Osteoblast (primary cell): ENCODE measurements at regions not wholly inside any gene's neighbourhood (a gene's known extent, or its start where the extent isn't known, plus 50 kb on each side); places are given as distances from the start of the nearest gene placed in this dataset.
"Not testable (repeated sequence)": the region's sequence is repeated elsewhere in the genome, so short reads cannot be mapped to it uniquely, and the experiment has no call there.

Experiments used
- DNase-seq: peaks from one replicate; pipeline ENCODE4 v3.0.0; 2011; ENCODE audit warnings: low spot score, mixed read lengths; ENCODE audit not compliant: insufficient read length; ENCODE audit errors: missing footprints
- H2AFZ ChIP-seq: 2 replicates; pipeline ENCODE4 v1.6.0; 2011; ENCODE audit warnings: mild to moderate bottlenecking, low read length
- H3K27ac ChIP-seq: 2 replicates; pipeline ENCODE4 v1.5.1; 2011; ENCODE audit warnings: mild to moderate bottlenecking, low read depth, low read length, moderate library complexity
- H3K27me3 ChIP-seq: 2 replicates; pipeline ENCODE4 v1.6.0; 2012; ENCODE audit warnings: mild to moderate bottlenecking, control low read depth, inconsistent platforms, low read length, moderate library complexity; ENCODE audit not compliant: insufficient read depth
- H3K36me3 ChIP-seq: 2 replicates; pipeline ENCODE4 v1.5.1; 2011; ENCODE audit warnings: mild to moderate bottlenecking, low read length, control low read depth, moderate library complexity; ENCODE audit not compliant: insufficient read depth
- H3K4me1 ChIP-seq: 2 replicates; pipeline ENCODE4 v1.5.1; 2011; ENCODE audit warnings: mild to moderate bottlenecking, low read length, control low read depth, moderate library complexity; ENCODE audit not compliant: insufficient read depth
- H3K4me2 ChIP-seq: 2 replicates; pipeline ENCODE4 v1.6.0; 2011; ENCODE audit warnings: mild to moderate bottlenecking, low read length; ENCODE audit not compliant: insufficient read depth
- H3K4me3 ChIP-seq: fragments of 200-600 bp; sonication (generic); 3 replicates; pipeline ENCODE4 v1.5.1; 2012; ENCODE audit warnings: mild to moderate bottlenecking, low read length, inconsistent platforms; ENCODE audit not compliant: insufficient read depth
- H3K79me2 ChIP-seq: 2 replicates; pipeline ENCODE4 v1.6.0; 2012; ENCODE audit warnings: mild to moderate bottlenecking, low read length, control low read depth, inconsistent platforms; ENCODE audit not compliant: insufficient read depth
- H3K9me3 ChIP-seq: 2 replicates; pipeline ENCODE4 v1.5.1; 2011; ENCODE audit warnings: low read depth, low read length, control low read depth
- H4K20me1 ChIP-seq: 2 replicates; pipeline ENCODE4 v1.6.0; 2012; ENCODE audit warnings: mild to moderate bottlenecking, low read length, control low read depth; ENCODE audit not compliant: insufficient read depth
- TF ChIP-seq, protein P1 (sequence below): IDR thresholded peaks from 2 replicates; pipeline ENCODE4 v1.5.1; 2011; ENCODE audit warnings: mild to moderate bottlenecking, low read depth, low read length, moderate library complexity; ENCODE audit errors: extremely low read depth

DNA sequence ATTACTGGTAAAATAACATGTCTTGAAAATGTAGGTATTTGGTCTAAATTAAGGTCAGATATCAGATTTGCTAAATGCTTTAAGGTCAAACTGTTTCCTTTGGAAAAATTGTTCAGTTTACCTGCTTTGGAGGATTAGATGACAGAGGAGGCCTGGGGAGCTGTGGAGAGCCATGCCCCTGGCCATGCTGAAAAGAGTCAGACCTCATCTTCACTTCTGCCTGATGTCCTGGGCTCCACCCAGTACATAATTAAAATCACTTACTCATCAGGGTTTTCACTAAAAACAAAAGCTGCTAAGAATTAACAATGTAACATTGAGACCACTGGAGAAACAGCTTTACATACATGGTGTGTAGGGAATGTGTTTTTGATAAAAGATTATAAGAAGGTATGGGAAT is 60.8 kb upstream of the UNC93A start:
- Histone ChIP-seq H3K9me3 (no peaks in the 10 kb centered on the region), H3K4me1 (no peaks in the 10 kb centered on the region), H3K4me2 (no peak overlapping the region), H4K20me1 (no peaks in the 10 kb centered on the region), H3K4me3 (no peak overlapping the region), H2AFZ (no peak overlapping the region), H3K27ac (no peak overlapping the region), H3K79me2 (no peaks in the 10 kb centered on the region), H3K27me3 (no peaks in the 10 kb centered on the region), H3K36me3 (no peaks in the 10 kb centered on the region)
- TF ChIP-seq, protein P1, sequence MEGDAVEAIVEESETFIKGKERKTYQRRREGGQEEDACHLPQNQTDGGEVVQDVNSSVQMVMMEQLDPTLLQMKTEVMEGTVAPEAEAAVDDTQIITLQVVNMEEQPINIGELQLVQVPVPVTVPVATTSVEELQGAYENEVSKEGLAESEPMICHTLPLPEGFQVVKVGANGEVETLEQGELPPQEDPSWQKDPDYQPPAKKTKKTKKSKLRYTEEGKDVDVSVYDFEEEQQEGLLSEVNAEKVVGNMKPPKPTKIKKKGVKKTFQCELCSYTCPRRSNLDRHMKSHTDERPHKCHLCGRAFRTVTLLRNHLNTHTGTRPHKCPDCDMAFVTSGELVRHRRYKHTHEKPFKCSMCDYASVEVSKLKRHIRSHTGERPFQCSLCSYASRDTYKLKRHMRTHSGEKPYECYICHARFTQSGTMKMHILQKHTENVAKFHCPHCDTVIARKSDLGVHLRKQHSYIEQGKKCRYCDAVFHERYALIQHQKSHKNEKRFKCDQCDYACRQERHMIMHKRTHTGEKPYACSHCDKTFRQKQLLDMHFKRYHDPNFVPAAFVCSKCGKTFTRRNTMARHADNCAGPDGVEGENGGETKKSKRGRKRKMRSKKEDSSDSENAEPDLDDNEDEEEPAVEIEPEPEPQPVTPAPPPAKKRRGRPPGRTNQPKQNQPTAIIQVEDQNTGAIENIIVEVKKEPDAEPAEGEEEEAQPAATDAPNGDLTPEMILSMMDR = no peak
- no peak for DNase-seq

- TF ChIP-seq, protein P1 = no peak
- no peaks in the 10 kb centered on the region for H3K79me2 ChIP-seq
- H3K27ac ChIP-seq = no peak overlapping the region
- no peaks in the 10 kb centered on the region for H3K4me1 ChIP-seq
- no peak overlapping the region for H3K4me3 ChIP-seq
- no peaks in the 10 kb centered on the region for H3K36me3 ChIP-seq
- H3K9me3 ChIP-seq = no peaks in the 10 kb centered on the region
- H3K4me2 ChIP-seq = no peak overlapping the region
- H2AFZ ChIP-seq = no peak overlapping the region
- DNase-seq = no peak
- no peaks in the 10 kb centered on the region for H3K27me3 ChIP-seq
- no peaks in the 10 kb centered on the region for H4K20me1 ChIP-seq
Observed at GRCh38 chr6:167232356-167232755, 58.8 kb upstream of the UNC93A start.

- H3K27ac ChIP-seq = no peak overlapping the region
- no peak overlapping the region for H3K4me3 ChIP-seq
- no peak overlapping the region for H3K4me2 ChIP-seq
- H2AFZ ChIP-seq = no peak overlapping the region
- no peak for DNase-seq
- H3K9me3 ChIP-seq = no peaks in the 10 kb centered on the region
- H3K4me1 ChIP-seq = no peaks in the 10 kb centered on the region
- H4K20me1 ChIP-seq = no peaks in the 10 kb centered on the region
- H3K79me2 ChIP-seq = no peaks in the 10 kb centered on the region
- TF ChIP-seq, protein P1 = no peak
- H3K27me3 ChIP-seq = no peaks in the 10 kb centered on the region
- no peaks in the 10 kb centered on the region for H3K36me3 ChIP-seq
Observed at GRCh38 chr6:167233490-167233889, 57.6 kb upstream of the UNC93A start.

GRCh38 chr6:167234576-167234975 is 56.5 kb upstream of the UNC93A start:
- H3K79me2 ChIP-seq, H4K20me1 ChIP-seq, H2AFZ ChIP-seq, H3K36me3 ChIP-seq, H3K27me3 ChIP-seq, DNase-seq, H3K9me3 ChIP-seq, H3K4me3 ChIP-seq, H3K27ac ChIP-seq, H3K4me2 ChIP-seq, H3K4me1 ChIP-seq: not testable (repeated sequence)
